GM12878 (cell line): ENCODE measurements at regions not wholly inside any gene's neighbourhood (a gene's known extent, or its start where the extent isn't known, plus 50 kb on each side); places are given as distances from the start of the nearest gene placed in this dataset.

Source experiments
- ATAC-seq: fragments of 200-7000 bp; cut with Tn5 transposase; 3 replicates; pipeline ENCODE4 v1.9.1; 2020; ENCODE audit warnings: mild to moderate bottlenecking, moderate library complexity
- BruUV-seq: library from RNA; stranded (reverse); fragments of 400-500 nt; replicated peaks from 2 replicates; lab custom pipeline; 2021; lab: Mats Ljungman, UMichigan
- CTCF ChIA-PET: fragments of 300-600 bp; sonication (Branson Sonifier 250); formaldehyde crosslinking; extraction: SDS; loops from one replicate; lab custom pipeline; 2021; ENCODE audit warnings: inconsistent platforms; lab: Yijun Ruan, JAX
- POLR2A ChIA-PET: fragments of 350-600 bp; formaldehyde crosslinking; extraction: SDS; loops from one replicate; lab custom pipeline; 2021; ENCODE audit warnings: inconsistent platforms; lab: Charles Lee
- RAD21 ChIA-PET: fragments of 300-600 bp; sonication (Branson Sonifier 250); formaldehyde crosslinking; loops from one replicate; lab custom pipeline; 2023; ENCODE audit warnings: antibody characterized with exemption; ENCODE audit not compliant: unreplicated experiment; lab: Charles Lee
- SMC1A ChIA-PET: fragments of 300-600 bp; sonication (Branson Sonifier 250); formaldehyde crosslinking; loops from one replicate; lab custom pipeline; 2023; ENCODE audit not compliant: unreplicated experiment, uncharacterized antibody; lab: Charles Lee
- DNase-seq: peaks from one replicate; pipeline ENCODE4 v3.0.0-alpha.2; 2011; ENCODE audit warnings: low read depth, low spot score
- FAIRE-seq: peaks from 3 replicates; lab custom pipeline; 2011; peaks lifted over from hg19 to GRCh38; lab: Jason Lieb, UNC
- H2AFZ ChIP-seq: 2 replicates; pipeline ENCODE4 v1.6.0; 2011; ENCODE audit warnings: low read depth, low read length, control low read depth; ENCODE audit not compliant: control insufficient read depth
- H3K27ac ChIP-seq: 2 replicates; pipeline ENCODE4 v1.5.1; 2011; ENCODE audit warnings: control low read depth; ENCODE audit not compliant: control insufficient read depth, insufficient read depth
- H3K27me3 ChIP-seq, 2 experiments: replicated peaks in 1 of 2; 2 replicates each; pipeline versions ENCODE4 v1.6.0 to v1.6.1; 2011; ENCODE audit warnings: low read length in 1 of 2; ENCODE audit not compliant: control insufficient read depth in 2 of 2, insufficient read depth in 2 of 2
- H3K36me3 ChIP-seq, 2 experiments: 2 replicates each; pipeline ENCODE4 v1.5.1; 2011; ENCODE audit warnings: low read length in 1 of 2; ENCODE audit not compliant: control insufficient read depth in 2 of 2, insufficient read depth in 2 of 2
- H3K4me1 ChIP-seq: 2 replicates; pipeline ENCODE4 v1.6.1; 2011; ENCODE audit warnings: mild to moderate bottlenecking, low read length, moderate library complexity, mixed read lengths; ENCODE audit not compliant: control insufficient read depth, insufficient read depth
- H3K4me2 ChIP-seq: 2 replicates; pipeline ENCODE4 v1.6.0; 2011; ENCODE audit warnings: control low read depth; ENCODE audit not compliant: control insufficient read depth, insufficient read depth
- H3K4me3 ChIP-seq: fragments of 200-600 bp; sonication (generic); 2 replicates; pipeline ENCODE4 v1.5.1; 2016
- H3K79me2 ChIP-seq: 2 replicates; pipeline ENCODE4 v1.6.0; 2011; ENCODE audit warnings: low read length; ENCODE audit not compliant: control insufficient read depth, insufficient read depth
- H3K9ac ChIP-seq: 2 replicates; pipeline ENCODE4 v1.8.0; 2011; ENCODE audit warnings: low read length, control low read depth, mixed read lengths; ENCODE audit not compliant: control insufficient read depth, insufficient read depth
- H3K9me3 ChIP-seq: replicated peaks from 3 replicates; pipeline ENCODE4 v1.5.1; 2011; ENCODE audit warnings: mild to moderate bottlenecking, low read length; ENCODE audit not compliant: control insufficient read depth, insufficient read depth
- H4K20me1 ChIP-seq: 2 replicates; pipeline ENCODE4 v1.6.0; 2011; ENCODE audit not compliant: control insufficient read depth, insufficient read depth
- BRCA1 ChIP-seq: IDR thresholded peaks from 2 replicates; pipeline ENCODE4 v1.6.1; 2011; ENCODE audit warnings: low read depth, low read length, improper control_type of control experiment
- ETV6 ChIP-seq, 2 experiments: fragments of 450-650 bp in 1 of 2; IDR thresholded peaks in 1 of 2; conservative IDR thresholded peaks in 1 of 2; 2 replicates each; pipeline ENCODE4 v1.6.1; 2014; ENCODE audit warnings: antibody characterized with exemption in 1 of 2, borderline replicate concordance in 1 of 2, low read depth in 1 of 2, mild to moderate bottlenecking in 1 of 2, moderate library complexity in 1 of 2
- RAD51 ChIP-seq: fragments of 450-650 bp; IDR thresholded peaks from 2 replicates; pipeline ENCODE4 v1.6.1; 2016; ENCODE audit warnings: moderate library complexity, mild to moderate bottlenecking, inconsistent platforms
- SMAD5 ChIP-seq: IDR thresholded peaks from 2 replicates; pipeline ENCODE4 v1.6.1; 2016; ENCODE audit warnings: antibody characterized with exemption, low read depth
- SPI1 ChIP-seq: IDR thresholded peaks from 2 replicates; pipeline ENCODE4 v1.6.1; 2011; ENCODE audit warnings: low read depth, mild to moderate bottlenecking, low read length, moderate library complexity, borderline replicate concordance; ENCODE audit not compliant: insufficient read depth
- SREBF2 ChIP-seq: IDR thresholded peaks from 2 replicates; pipeline ENCODE4 v1.6.1; 2012; ENCODE audit warnings: mild to moderate bottlenecking, low read length
- WGBS: methylation state at CpG from one replicate; pipeline ENCODE4 v1.1.6; 2016; ENCODE audit warnings: low lambda C conversion rate; ENCODE audit not compliant: insufficient replicate concordance, insufficient coverage; ENCODE audit errors: missing lambda C conversion rate; 5-methylcytosine and 5-hydroxymethylcytosine counted together
- in situ Hi-C: fragments of 300-500 bp; cut with MboI; formaldehyde crosslinking; loops from 9 replicates; pipeline ENCODE4 v1.14.3; 2018; ENCODE audit warnings: mixed read lengths
- intact Hi-C: fragments of 100-400 bp; cut with micrococcal nuclease; formaldehyde crosslinking; loops from one replicate; pipeline ENCODE4 v1.14.2; 2022; ENCODE audit not compliant: unreplicated experiment
- TF ChIP-seq, protein P1 (sequence below): IDR thresholded peaks from 2 replicates; pipeline ENCODE4 v1.6.1; 2011; ENCODE audit warnings: borderline replicate concordance, low read depth, mild to moderate bottlenecking, moderate library complexity, mixed read lengths, low read length; ENCODE audit not compliant: insufficient read depth; ENCODE audit errors: extremely low read length

DNA sequence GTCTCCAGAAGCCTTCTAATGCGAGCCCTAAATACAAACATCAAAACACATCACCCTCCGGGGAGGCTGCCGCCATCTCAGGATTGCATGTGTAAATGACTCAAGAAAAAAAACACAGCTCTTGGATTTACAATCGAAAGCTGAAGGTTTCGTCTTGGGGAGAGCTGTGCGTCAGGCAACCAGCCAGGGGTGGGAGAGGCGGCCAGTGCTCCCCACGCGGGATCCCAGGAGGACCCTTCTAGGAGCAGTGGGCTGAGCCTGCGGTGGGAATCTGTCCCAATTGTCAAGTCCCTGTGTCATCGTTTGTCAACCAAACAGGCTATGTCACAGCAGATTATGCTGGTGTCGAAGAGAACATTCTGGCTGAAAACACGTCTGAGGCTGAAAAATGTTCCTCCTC, 209.7 kb downstream of the ABCC12 start:
- H3K4me1 ChIP-seq, result no peaks in the 10 kb centered on the region
- no peak overlapping the region for H3K9ac ChIP-seq
- no peaks in the 10 kb centered on the region for H4K20me1 ChIP-seq
- ChIA-PET CTCF (no interaction called here), SMC1A (no interaction called here), POLR2A (no interaction called here), RAD21 (no interaction called here)
- intact Hi-C loops, result no loop called here
- ATAC-seq (no peak), DNase-seq (no peak), FAIRE-seq (no peak)
- no peaks in the 10 kb centered on the region for H3K79me2 ChIP-seq
- H2AFZ ChIP-seq, result no peak overlapping the region
- no peaks in the 10 kb centered on the region for H3K36me3 ChIP-seq
- TF ChIP-seq RAD51, result no peak
- no peak for TF ChIP-seq SPI1
- no peak for TF ChIP-seq BRCA1
- no peak for TF ChIP-seq SMAD5
- TF ChIP-seq SREBF2, result no peak
- TF ChIP-seq, protein P1, sequence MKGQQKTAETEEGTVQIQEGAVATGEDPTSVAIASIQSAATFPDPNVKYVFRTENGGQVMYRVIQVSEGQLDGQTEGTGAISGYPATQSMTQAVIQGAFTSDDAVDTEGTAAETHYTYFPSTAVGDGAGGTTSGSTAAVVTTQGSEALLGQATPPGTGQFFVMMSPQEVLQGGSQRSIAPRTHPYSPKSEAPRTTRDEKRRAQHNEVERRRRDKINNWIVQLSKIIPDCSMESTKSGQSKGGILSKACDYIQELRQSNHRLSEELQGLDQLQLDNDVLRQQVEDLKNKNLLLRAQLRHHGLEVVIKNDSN, result no peak
- no peaks in the 10 kb centered on the region for H3K9me3 ChIP-seq
- H3K4me2 ChIP-seq, result no peak overlapping the region
- 50% methylated on average over 13 of the region's 13 CpGs for WGBS
- BruUV-seq, result no TSS peak
- no peak overlapping the region for H3K4me3 ChIP-seq
- H3K27ac ChIP-seq, result no peak overlapping the region
- peaks cover 0 to 2% of the 10 kb centered on the region in 2 experiments; a peak in 1 of 4 replicates for H3K27me3 ChIP-seq
- in situ Hi-C loops, result no loop called here

DNA sequence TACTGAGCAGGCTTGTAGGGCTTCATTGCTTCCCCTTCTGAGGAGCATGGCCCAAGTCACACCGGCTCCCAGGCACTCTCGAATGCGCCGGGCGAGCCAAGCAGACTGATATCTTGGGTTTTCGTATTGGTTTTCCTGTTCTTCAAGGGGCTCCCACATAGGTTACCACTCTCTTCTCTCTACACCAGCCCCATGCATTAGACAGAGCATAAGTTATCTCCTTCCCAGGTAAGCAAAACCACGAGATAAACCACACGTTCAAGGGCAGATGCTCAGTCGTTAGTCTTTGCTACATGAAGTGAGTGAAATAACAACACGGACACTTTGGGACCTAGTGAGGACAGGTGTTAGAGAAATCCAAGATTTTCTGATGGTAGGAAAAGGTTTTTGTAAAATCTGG, 211.2 kb downstream of the ABCC12 start:
- POLR2A ChIA-PET, result no interaction called here
- H3K27ac ChIP-seq, result no peak overlapping the region
- H3K4me2 ChIP-seq, result no peak overlapping the region
- H3K4me1 ChIP-seq, result no peaks in the 10 kb centered on the region
- RAD21 ChIA-PET, result no interaction called here
- intact Hi-C loops (no loop called here), in situ Hi-C loops (no loop called here)
- SMC1A ChIA-PET, result no interaction called here
- H3K36me3 ChIP-seq, result no peaks in the 10 kb centered on the region
- H3K9ac ChIP-seq, result no peak overlapping the region
- H3K79me2 ChIP-seq, result no peaks in the 10 kb centered on the region
- no peak for ATAC-seq
- CTCF ChIA-PET, result no interaction called here
- BruUV-seq, result no TSS peak
- TF ChIP-seq ETV6 (conservative IDR thresholded peaks at IDR 0.05 in 1 of 2, IDR thresholded peaks at IDR 0.05 in 1 of 2; ENCODE audit: borderline replicate concordance in 1 of 2, low read depth in 1 of 2), result no peak
- TF ChIP-seq, all 136 proteins: peak for 0
- Histone ChIP-seq H3K9me3 (no peaks in the 10 kb centered on the region), H4K20me1 (no peaks in the 10 kb centered on the region), H3K4me3 (no peak overlapping the region), H2AFZ (no peak overlapping the region), H3K27me3 (peaks cover 0 to 2% of the 10 kb centered on the region in 2 experiments; a peak in 1 of 4 replicates)
- WGBS, result 40% methylated on average over 10 of the region's 10 CpGs
- no peak for FAIRE-seq
- DNase-seq, result no peak
